GM18517 (cell line): ENCODE measurements at regions not wholly inside any gene's neighbourhood (a gene's known extent, or its start where the extent isn't known, plus 50 kb on each side); places are given as distances from the start of the nearest gene placed in this dataset.

Experiments
- ATAC-seq: cut with Tn5 transposase; IDR thresholded peaks from one replicate; pipeline ENCODE4 v1.9.1; 2021; ENCODE audit warnings: mild to moderate bottlenecking, moderate library complexity; ENCODE audit not compliant: unreplicated experiment

DNA sequence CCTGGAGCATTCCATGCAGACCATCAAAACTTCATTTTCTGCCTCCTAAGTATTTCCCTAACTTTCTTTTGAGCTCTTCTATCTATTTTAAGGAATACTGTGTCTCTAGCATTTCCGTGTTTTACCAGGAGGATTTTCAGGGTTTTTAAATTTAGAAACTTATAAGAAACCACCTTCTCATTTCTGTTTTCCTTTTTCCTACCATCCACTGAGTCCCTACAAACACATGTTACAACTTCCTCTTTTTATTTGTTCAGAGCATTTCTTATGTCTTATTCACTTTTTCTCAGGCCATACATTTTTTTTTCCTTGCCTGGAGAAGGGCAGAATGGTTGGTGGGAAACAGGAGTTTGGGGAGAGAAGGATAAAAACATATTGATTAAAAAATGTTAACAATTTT lies 130.0 kb upstream of the BMP5 start:
- no peak for ATAC-seq

DNA sequence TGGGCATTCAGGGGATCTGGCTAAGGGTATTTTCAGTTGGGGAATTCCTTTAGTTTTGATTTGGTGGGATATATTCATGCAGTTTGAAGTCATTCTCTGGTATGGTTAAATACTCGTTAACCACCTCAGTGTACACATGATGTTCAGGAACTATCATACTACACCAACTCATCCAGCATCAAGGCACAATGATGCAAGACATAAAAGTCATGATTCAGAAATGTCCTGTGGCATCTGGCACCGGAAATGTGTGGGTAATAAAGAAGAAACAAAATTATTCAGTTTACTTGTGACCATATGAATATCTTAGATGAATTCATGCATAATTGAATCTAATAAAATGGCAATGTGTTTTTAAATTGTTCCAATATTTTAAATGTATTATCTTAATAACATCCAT lies 129.0 kb upstream of the BMP5 start:
- ATAC-seq: no peak

DNA sequence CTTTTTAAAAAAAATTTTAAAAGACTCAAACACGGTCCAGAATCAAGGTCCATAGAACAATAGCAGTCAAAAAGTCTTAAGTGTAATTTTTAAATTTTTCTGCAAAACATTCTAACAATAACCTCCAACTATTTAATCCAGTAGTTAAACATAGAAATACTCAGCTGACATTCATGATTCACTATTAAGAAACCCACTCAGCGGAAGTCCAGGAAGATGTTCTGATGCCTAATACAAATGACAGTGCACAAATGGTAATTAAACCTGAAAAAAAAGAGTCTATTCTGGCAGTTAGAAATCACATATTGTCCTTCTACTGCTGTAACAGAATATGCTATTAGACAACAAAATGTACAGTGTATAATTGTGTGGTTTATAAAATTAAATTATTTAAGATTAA lies 128.2 kb upstream of the BMP5 start:
- ATAC-seq: no peak

DNA sequence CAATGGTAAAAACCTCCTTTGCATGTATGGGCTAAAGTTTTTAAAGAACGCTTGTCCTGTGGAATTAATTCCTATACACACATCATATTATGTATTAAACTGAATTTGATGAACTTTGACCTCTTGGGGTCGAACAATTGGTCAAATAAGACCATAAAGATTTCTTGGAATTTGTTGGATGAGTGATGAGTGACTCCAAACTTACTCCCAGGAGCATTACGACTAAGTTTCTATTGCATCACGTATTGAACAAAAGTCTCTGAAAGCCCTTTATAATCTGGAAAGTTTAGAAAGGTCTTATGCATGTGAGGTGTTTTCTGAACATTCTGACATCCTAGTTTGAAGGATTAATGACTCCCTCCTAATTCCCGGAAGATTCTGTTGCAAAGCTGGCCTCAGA lies 126.9 kb upstream of the BMP5 start:
- ATAC-seq: no peak

DNA sequence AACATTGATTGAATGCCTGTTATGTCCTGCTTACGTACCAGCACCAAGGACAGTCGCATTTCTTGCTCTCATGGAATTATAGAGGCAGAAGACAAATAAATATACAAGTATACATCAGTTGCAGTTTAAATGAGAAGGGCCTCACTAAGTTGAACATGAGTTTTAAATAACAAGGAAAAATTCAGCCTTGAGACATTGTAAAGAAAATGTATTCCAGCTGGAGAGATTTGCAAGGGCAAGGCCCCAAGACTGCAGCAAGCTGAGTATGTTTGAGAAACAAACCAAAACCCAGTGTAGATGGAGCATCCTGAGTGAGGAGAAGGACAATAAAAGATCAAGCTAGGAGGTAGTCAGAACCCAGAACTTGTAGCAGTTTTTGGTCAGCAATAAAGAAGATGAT lies 123.2 kb upstream of the BMP5 start:
- no peak for ATAC-seq

DNA sequence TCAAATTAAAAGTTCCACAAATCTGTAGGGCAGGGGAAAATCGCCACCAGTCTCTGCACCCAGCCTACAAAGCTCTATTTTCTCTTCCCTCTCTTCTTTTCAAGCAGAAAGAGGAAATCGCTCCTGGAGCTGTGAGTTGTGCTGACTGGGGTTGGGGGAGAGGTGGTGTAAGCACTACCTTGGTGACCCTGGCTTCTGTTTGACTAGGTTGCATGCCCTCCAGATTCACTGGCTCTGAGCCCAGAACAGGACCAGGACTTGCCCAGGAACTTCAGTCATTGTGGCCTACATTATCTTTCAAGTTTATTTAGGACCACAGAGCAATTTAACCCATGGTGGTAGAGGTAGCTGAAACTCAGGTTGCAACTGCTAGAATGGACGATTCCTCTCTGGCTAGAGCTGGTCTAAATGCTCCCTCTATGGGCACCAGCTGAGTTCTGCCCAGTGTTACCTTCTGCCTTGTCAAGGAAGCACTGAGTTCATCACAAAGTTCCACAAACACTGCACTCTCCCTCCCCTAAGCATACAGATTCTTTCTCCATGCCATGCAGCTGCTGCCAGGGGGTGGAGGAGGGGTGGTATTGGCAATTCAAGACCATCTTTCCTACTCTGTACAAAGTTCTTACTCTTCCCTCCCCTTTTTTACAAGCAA lies 122.0 kb upstream of the BMP5 start:
- ATAC-seq: no peak

DNA sequence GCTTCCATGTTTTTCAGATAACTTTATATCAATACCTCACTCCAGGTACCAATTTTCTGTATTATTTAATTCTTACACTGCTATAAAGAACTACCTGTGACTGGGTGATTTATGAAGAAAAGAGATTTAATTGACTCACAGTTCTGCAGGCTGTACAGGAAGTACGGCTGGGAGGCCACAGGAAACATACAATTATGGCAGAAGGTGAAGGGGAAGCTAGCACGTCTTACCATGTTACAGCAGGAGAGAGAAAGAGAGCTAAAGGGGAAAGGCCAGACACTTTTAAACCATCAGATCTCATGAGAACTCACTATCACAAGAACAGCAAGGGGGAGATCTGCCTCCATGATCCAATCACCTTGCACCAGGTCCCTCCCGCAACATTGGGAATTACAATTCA lies 119.1 kb upstream of the BMP5 start:
- no peak for ATAC-seq

DNA sequence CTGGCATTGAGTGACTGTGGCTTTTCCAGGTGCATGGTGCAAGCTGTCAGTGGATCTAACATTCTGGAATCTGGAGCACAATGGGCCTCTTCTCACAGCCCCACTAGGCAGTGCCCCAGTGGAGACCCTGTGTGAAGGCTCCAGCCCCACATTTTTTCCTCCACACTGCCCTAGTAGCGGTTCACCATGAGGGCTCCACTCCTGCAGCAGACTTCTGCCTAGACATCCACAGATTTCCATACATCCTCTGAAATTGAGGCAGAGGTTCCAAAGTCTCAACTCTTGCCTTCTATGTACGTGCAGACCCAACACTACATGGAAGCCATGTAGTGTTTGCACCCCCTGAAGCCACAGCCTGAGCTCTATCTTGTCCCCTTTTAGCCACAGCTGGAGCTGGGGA lies 118.0 kb upstream of the BMP5 start:
- no peak for ATAC-seq

DNA sequence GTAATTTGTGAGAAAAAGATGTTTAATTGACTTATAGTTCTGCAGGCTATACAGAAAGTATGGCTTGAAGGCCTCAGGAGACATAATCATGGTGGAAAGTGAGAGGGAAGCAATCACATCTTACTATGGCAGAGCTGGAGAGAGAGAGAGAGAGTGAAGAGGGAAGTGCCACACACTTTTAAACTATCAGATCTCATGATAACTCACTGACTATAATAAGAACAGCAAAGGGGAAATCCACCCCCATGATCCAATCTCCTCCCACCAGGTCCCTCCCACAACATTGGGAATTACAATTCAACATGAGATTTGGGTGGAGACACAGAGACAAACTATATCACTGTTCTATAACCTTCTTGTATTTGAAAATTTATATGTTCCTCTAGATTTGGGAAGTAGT lies 117.2 kb upstream of the BMP5 start:
- no peak for ATAC-seq

DNA sequence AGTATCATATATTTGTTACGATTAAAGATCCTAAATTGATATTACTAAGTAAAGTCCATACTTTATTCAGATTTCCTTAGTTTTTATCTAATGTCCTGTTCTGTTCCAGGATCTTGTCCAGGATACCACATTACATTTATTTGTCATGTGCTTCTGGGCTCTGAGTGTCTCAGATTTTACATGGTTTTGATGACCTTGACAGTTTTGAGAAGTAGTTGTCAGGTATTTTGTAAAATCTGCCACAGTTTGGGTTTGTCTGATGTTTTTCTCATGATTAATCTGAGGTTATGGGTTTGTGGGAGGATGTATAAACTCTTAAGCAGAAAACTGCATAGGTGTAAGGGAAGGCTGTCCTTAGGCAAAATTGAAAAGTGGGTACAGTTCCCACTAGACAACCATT lies 109.9 kb upstream of the BMP5 start:
- ATAC-seq: no peak

DNA sequence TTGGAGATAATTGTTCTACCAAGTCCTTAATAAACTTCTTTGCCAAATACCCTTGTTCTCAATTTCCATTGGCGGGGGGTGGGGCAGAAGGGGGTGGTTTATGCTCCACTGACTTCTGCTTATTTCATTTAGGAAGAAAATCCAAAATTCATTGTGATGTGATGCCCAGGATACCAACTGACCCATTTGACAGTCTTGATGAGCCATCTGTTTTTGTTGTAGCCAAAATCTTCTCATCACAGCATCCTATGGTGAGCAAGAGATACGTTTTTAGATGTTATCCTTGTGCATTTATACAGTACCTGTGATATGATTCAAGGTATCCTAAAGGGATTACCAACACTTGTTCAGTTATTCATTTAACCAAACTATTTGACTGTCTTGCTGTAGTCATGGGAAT lies 108.5 kb upstream of the BMP5 start:
- no peak for ATAC-seq

DNA sequence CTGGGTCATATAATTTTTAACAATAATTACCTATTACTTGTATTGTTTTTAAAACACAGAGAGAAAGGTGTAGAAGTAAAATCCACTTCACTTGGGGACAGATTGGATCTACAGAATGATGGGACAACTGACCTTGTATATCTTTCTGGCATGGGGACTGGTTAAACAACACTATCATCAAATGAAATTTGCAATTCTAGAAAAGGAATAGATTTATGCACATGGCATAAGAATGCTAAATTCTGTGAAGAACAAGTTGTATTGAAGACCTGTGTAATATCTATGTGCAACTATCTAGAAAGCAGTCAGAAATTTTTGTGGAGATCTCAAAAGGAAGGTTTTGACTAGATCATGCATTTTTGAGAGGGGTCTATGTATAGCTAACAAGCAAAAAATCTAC lies 106.3 kb upstream of the BMP5 start:
- no peak for ATAC-seq

DNA sequence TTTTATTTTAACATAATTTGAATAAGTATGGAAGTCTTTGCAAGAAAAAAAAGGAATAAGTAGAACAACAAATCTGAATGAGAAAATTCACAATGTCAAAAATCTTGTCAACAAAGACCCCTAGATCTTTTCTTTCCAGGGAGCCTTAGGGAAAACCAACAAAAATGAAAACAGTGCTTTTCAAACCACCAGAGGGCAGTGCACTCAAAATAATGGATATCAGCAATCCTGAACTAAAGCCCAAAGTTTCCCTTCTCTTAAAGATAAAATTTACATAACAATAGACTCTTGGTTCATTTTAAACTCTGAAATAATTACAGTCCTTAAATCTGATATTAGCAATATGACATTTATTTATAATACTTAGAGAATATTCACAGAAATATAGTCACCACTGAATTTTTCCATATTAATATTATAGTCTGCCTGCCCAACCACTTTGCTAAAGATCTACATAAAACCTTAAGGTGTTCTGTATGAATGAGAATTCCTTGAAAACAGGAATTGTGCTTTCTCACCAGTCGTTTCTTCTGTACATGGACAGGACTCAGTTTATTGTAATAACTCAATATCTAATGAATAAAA lies 105.3 kb upstream of the BMP5 start:
- ATAC-seq: peak; percentile 76

DNA sequence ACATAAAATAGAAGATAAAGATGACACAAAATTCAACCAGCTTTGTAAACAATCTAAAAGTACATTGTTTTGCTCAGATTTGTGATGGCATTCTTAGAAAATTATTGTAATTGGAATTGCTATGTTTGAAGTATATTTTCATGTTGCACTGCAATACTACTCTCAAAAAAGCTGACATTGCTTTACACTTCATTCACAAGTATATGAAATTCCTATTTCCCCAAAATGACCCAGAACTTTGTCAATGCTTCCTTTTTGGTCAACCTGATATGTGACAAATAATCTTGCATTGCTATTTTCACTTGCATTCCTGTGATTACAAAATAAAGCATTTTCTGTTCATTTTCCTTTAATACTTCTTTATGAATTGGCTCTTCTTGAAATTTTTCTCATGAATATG lies 104.1 kb upstream of the BMP5 start:
- ATAC-seq: no peak

DNA sequence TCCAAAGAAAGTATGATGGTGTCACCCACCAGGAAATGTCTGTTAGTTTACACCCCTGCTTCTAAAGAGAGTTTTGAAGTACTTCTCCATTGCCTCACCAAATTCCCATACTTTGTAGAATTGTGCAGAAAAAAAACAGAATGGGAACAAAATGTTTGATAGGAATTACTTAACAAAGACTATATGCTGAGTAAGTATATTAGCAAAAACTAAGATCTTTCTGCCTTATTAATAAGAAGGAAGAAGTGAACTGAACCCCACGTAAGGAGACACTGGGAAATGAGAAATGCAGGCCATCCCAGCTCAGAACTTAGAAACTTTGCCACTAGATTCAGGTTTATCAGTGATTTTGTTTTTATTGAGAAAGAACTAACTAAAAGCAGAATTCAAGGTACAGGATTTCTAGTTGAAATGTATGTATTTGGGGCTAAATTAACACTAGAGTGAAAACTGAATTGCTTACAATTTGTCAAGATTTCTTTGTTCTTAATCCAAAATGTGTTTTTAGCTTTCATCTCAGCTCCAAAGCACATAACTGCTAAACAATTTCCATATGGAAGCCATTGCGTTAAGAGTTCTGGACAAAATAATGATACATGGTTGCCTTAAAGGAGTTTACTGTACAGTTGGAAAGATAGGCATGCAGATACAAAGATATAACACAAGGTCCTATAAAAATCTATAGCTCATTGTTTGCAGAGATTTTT lies 102.7 kb upstream of the BMP5 start:
- ATAC-seq: no peak

DNA sequence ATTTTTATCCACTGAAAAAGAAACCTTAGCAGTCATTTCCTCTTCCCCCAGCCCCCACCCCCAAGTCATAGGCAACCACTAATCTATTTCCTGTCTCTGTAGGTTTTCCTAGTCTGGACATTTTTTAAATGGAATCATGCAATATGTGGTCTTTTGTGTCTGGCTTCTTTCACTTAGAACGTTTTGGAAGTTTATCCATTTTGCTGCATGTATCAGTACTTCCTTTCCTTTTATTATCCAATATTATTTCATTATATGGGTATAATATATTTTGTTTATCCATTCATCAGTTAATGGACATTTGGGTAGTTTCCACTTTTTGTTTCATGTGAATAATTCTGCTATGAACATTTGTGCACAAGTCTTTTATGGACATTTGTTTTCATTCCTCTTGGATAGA lies 99.3 kb upstream of the BMP5 start:
- ATAC-seq: no peak

DNA sequence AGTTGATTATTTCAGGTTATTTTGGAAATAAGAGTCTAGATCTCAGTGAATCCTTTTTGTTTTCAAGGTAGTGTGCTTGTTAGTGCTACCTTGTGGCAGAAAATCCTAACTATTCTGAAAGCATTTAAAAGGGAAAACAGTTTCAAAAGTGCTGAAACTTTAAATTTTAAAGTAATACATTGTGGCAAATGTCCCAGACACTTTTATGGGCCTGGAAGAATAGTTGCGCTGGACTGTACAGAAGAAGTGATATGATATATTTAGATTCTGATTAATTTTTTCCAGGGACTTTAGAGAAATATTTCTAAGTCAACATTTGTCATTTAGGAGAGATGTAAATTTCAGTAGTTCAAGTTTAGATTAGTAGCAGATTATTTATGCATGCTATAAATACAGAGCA lies 96.7 kb upstream of the BMP5 start:
- no peak for ATAC-seq

DNA sequence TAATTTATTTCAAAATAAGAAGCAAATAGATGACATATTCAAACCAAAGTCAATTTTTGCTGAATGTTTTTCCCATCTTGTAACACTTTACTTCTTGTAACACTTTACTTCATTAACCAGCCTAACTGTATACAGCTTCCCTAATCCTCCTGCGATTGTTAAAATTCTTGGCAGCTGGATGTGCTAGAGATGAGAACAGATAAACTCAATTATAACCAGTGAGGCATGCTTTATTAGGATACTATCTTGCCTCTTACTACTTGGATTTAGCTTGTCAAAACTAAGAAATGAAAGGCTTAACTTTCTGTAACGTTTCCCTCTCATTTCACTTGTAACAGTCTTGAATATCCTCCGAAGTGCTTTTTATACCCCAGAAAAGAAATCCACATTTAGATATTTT lies 94.1 kb upstream of the BMP5 start:
- no peak for ATAC-seq

DNA sequence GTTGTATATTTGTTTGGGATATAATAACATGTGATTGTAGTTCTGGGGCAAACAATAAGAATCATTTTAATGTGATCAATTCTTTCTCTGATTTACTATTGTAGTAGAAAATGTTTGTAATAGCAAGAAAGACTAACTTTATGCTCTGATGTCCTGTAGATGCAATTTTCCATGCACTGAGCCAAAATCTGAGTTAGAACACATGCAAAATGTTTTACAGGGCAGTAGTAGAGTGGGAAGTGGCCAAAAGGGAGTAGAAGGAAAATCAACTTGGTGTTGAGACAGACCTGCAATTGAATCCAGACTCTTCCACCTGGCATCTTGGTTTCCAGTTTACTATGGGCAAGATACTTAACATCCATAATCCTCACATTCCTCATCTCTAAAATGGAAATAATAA lies 93.5 kb upstream of the BMP5 start:
- ATAC-seq: no peak

DNA sequence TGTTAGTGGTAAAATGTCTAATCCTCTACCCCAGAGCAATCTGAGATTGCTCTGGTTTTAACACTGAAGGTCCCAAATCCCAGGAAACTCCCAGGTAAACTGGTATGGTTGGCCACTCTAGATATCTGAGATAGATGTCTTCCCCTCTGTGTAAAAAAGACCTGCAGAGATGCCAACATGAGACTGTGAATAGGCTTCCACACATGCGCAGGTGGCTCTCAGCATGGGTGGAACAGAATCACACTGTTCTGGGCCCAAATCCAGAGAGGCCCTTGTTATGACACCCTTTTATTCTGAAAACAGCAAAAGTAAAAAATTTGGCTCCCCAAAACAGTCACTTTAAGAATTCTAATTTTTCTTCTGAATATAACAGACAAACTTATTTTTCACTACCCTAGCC lies 88.7 kb upstream of the BMP5 start:
- no peak for ATAC-seq

DNA sequence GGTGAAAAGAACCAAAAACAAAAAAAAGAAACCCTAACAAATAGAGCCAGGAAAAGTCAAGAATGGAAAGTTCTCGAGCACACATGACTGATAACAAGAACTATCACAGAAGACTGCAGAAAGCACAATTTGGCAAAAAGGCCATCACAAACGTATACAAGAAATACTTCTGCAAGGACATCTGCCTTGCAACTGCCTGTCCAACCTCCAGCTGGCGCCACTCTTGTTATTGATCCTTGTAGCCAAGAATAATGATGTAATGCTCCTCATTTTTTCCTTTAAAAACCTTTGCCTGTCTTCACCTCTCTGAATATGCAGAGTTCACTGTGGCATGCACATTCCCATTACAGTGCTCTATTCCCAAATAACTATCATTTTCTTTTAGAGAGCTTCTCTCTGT lies 87.9 kb upstream of the BMP5 start:
- ATAC-seq: no peak

DNA sequence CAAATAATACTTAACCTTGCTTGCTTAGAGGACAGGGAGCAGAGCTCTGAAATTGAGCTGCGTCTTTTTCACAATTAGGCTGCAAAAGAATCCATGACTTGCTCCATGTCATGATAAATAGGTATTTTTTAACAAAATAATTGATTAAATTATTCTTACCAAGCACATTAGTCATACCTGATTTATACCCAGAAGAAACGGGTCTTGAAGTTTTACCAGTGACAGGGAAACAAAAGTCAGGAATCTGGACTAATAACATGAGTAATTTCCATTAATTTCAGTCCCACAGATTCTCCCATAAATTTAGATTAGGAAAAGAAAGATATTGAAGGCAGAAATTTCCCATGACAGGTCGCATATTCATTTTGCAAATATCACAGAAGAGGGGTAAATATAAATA lies 85.0 kb upstream of the BMP5 start:
- no peak for ATAC-seq

DNA sequence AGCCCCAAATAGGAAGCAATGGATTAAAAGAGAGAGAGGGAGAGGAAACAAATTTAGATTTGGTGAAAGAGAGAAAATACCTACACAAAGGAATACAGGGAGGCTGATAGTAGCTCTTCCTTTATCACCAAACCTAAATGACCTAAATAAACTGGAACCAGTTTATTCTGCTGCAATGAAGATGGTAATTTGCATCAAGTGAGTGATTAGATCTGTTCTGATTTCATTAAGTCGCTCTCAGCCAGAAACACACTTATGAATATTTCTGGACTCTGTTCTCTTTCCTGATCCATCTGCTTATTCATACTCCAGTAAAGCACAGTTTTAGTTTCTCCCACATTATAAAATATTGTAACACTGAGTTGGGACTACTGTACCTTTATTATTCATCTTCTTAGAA lies 83.4 kb upstream of the BMP5 start:
- no peak for ATAC-seq
